Gastrocnemius medialis (tissue), 4 donors: ENCODE measurements at regions not wholly inside any gene's neighbourhood (a gene's known extent, or its start where the extent isn't known, plus 50 kb on each side); places are given as distances from the start of the nearest gene placed in this dataset.

Experiments
- POLR2A ChIP-seq, 2 donors: fragments of 450-650 bp; IDR thresholded peaks; one replicate each; pipeline ENCODE4 v1.6.1; 2017; ENCODE audit warnings: antibody characterized with exemption in 2 of 2, mild to moderate bottlenecking in 2 of 2, moderate library complexity in 2 of 2
- TF ChIP-seq, protein P1 (sequence below), 5 experiments: fragments of 450-650 bp in 3 of 5; fragments of 200-600 bp in 2 of 5; sonication (generic) in 2 of 5; IDR thresholded peaks in 4 of 5; conservative IDR thresholded peaks in 1 of 5; 1 replicate in 4 of 5; 2 replicates in 1 of 5; pipeline ENCODE4 v1.5.1; 2016 to 2019; ENCODE audit warnings: antibody characterized with exemption in 5 of 5, mild to moderate bottlenecking in 3 of 5, moderate library complexity in 3 of 5

DNA sequence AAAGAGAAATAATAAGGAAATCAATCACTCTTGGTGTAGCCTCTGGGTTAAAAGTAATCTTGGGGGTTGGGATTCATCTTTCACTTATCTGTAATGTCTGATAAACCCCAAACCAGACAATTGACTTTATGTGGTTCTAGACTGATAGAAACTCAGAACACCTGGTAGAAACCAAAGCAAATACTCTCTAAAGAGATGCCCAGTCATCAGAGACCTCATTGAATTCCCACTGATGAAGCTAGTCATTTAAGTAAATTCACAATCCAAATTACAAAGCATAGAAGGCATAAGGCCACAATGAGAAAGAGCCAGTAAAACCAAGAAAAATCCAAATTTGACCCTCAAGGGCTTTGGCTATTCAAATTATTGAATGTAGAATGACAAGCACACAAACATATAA, 250.6 kb downstream of the MBNL1 start:
- TF ChIP-seq, protein P1, sequence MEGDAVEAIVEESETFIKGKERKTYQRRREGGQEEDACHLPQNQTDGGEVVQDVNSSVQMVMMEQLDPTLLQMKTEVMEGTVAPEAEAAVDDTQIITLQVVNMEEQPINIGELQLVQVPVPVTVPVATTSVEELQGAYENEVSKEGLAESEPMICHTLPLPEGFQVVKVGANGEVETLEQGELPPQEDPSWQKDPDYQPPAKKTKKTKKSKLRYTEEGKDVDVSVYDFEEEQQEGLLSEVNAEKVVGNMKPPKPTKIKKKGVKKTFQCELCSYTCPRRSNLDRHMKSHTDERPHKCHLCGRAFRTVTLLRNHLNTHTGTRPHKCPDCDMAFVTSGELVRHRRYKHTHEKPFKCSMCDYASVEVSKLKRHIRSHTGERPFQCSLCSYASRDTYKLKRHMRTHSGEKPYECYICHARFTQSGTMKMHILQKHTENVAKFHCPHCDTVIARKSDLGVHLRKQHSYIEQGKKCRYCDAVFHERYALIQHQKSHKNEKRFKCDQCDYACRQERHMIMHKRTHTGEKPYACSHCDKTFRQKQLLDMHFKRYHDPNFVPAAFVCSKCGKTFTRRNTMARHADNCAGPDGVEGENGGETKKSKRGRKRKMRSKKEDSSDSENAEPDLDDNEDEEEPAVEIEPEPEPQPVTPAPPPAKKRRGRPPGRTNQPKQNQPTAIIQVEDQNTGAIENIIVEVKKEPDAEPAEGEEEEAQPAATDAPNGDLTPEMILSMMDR (IDR thresholded peaks at IDR 0.05 in 4 of 5, conservative IDR thresholded peaks at IDR 0.05 in 1 of 5): no peak
- TF ChIP-seq POLR2A (IDR thresholded peaks at IDR 0.05): no peak
